ENCODE measurements at regions not wholly inside any gene's neighbourhood (a gene's known extent, or its start where the extent isn't known, plus 50 kb on each side); places are given as distances from the start of the nearest gene placed in this dataset.

- no peak for DNase-seq (ENCODE audit: low read depth)
- TF ChIP-seq CTCF (IDR thresholded peaks at IDR 0.05; ENCODE audit: insufficient read depth, low read length) = no peak
- no peak overlapping the region for H3K4me3 ChIP-seq (ENCODE audit: low read depth, low read length)
Measured at GRCh38 chr13:39244561-39245230, 206.4 kb downstream of the NHLRC3 start.

GRCh38 chr13:39245688-39246087, 207.4 kb downstream of the NHLRC3 start:
- DNase-seq (ENCODE audit: low read depth) = no peak
- H3K4me3 ChIP-seq (ENCODE audit: low read depth, low read length) = no peak overlapping the region
- no peak for TF ChIP-seq CTCF (IDR thresholded peaks at IDR 0.05; ENCODE audit: insufficient read depth, low read length)

DNA sequence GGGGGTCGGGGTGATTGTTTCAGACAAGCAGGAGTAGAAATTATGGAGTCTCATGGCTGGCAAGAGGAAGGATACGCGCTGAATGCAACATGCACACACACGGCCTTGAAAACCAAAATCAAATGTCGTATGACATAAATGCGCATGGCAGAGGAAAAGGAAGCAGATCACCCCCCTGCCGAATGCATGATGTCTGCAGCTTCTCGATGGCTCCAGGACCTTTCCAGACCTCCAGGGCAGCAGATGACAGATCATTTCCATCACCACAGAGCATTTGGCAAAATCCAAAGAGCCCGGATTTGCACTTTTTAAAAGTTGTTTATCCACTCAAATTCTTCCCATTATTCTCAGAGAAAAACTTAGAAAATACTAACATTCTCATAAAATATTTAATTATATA, 211.7 kb downstream of the NHLRC3 start:
- no peak for DNase-seq (ENCODE audit: low read depth)
- TF ChIP-seq CTCF (IDR thresholded peaks at IDR 0.05; ENCODE audit: insufficient read depth, low read length) = no peak
- no peak overlapping the region for H3K4me3 ChIP-seq (ENCODE audit: low read depth, low read length)

DNA sequence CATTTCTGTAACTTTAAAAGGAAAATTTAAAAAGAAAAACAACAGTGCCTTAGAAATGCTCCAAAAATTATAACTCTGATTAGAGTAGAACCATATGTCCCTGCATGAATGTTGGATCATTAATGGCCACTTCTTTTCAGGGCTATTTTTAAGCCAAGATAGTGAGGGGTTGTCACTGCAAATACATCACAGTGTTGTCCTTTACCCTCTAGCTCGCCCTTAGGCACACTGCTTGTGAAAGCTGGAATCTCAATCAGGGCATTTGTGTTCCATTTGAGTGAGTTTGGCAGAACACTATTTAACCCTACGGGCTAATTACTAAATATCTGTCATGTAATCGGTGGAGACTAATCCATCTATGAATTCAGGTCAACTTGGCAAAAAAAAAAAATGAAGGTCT, 212.2 kb downstream of the NHLRC3 start:
- TF ChIP-seq CTCF (IDR thresholded peaks at IDR 0.05; ENCODE audit: insufficient read depth, low read length) = no peak
- no peak overlapping the region for H3K4me3 ChIP-seq (ENCODE audit: low read depth, low read length)
- no peak for DNase-seq (ENCODE audit: low read depth)

- no peak for TF ChIP-seq CTCF (IDR thresholded peaks at IDR 0.05; ENCODE audit: insufficient read depth, low read length)
- no peak overlapping the region for H3K4me3 ChIP-seq (ENCODE audit: low read depth, low read length)
- no peak for DNase-seq (ENCODE audit: low read depth)
Measured at GRCh38 chr13:39251340-39251739, 213.1 kb downstream of the NHLRC3 start.

- DNase-seq (ENCODE audit: low read depth) = peak; percentile 19
- no peak for TF ChIP-seq CTCF (IDR thresholded peaks at IDR 0.05; ENCODE audit: insufficient read depth, low read length)
- no peak overlapping the region for H3K4me3 ChIP-seq (ENCODE audit: low read depth, low read length)
Measured at GRCh38 chr13:39253774-39254173, 215.5 kb downstream of the NHLRC3 start.

GRCh38 chr13:39254601-39255000, 216.3 kb downstream of the NHLRC3 start:
- no peak for TF ChIP-seq CTCF (IDR thresholded peaks at IDR 0.05; ENCODE audit: insufficient read depth, low read length)
- no peak for DNase-seq (ENCODE audit: low read depth)
- no peak overlapping the region for H3K4me3 ChIP-seq (ENCODE audit: low read depth, low read length)

All from fibroblast of the aortic adventitia (primary cell).